Muscle layer of duodenum (tissue), 2 donors: ENCODE measurements at regions not wholly inside any gene's neighbourhood (a gene's known extent, or its start where the extent isn't known, plus 50 kb on each side); places are given as distances from the start of the nearest gene placed in this dataset.

Source experiments
- H3K27ac ChIP-seq: one replicate; pipeline ENCODE4 v1.7.0; 2013; ENCODE audit warnings: mild to moderate bottlenecking, low read length
- H3K27me3 ChIP-seq: one replicate; pipeline ENCODE4 v1.7.0; 2013; ENCODE audit warnings: low read depth, mild to moderate bottlenecking, control low read depth, low read length
- H3K36me3 ChIP-seq, 2 donors: one replicate each; pipeline ENCODE4 v1.7.0; 2013; ENCODE audit warnings: low read length in 2 of 2, control low read depth in 1 of 2, mild to moderate bottlenecking in 1 of 2; ENCODE audit not compliant: insufficient read depth in 2 of 2, control insufficient read depth in 1 of 2
- H3K4me1 ChIP-seq, 2 donors: one replicate each; pipeline ENCODE4 v1.7.0; 2013; ENCODE audit warnings: low read length in 2 of 2, mild to moderate bottlenecking in 2 of 2, control low read depth in 1 of 2, moderate library complexity in 1 of 2; ENCODE audit not compliant: insufficient read depth in 2 of 2, control insufficient read depth in 1 of 2
- H3K4me3 ChIP-seq, 2 donors: one replicate each; pipeline ENCODE4 v1.7.0; 2013; ENCODE audit warnings: low read length in 2 of 2, low read depth in 1 of 2, mild to moderate bottlenecking in 1 of 2
- H3K9me3 ChIP-seq, 2 donors: one replicate each; pipeline ENCODE4 v1.7.0; 2013; ENCODE audit warnings: low read length in 2 of 2, control low read depth in 1 of 2, mild to moderate bottlenecking in 1 of 2; ENCODE audit not compliant: control insufficient read depth in 1 of 2
- donor health status: healthy.

DNA sequence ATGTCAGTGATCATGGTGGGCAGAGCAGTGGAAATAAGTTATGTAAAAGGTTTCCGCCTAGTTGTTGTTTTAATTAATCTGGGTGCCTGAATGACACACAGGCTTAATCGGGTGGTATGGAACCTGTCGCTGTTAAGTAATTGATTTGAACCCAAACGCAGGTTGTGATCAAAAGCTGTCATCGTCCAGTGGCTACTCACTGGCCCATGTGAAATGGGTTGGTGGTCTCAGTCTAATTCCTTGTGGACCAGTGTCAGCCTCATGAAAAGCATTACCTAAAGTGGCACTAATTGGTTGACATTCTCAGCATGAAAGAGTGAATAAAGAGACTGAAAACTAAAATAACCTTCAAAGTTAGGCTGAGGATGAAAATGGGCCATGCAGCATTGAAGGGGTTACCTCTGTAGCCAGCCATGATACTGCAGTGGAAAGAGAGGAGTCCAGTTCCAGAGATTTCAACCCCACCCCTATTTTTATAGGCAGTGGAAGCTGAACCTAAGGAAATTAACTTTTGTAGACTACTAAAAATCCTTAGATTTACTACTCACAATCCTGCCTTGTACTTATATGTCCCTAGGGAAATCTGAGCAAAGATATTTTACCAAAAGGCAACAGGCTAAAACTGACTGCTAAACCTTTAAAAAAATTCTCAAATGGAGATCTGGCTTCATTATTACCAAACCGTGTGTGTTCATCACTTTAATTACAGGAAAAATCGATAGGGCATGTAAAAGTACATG lies 251.7 kb upstream of the TENM3 start:
- no peaks in the 10 kb centered on the region for H3K9me3 ChIP-seq

DNA sequence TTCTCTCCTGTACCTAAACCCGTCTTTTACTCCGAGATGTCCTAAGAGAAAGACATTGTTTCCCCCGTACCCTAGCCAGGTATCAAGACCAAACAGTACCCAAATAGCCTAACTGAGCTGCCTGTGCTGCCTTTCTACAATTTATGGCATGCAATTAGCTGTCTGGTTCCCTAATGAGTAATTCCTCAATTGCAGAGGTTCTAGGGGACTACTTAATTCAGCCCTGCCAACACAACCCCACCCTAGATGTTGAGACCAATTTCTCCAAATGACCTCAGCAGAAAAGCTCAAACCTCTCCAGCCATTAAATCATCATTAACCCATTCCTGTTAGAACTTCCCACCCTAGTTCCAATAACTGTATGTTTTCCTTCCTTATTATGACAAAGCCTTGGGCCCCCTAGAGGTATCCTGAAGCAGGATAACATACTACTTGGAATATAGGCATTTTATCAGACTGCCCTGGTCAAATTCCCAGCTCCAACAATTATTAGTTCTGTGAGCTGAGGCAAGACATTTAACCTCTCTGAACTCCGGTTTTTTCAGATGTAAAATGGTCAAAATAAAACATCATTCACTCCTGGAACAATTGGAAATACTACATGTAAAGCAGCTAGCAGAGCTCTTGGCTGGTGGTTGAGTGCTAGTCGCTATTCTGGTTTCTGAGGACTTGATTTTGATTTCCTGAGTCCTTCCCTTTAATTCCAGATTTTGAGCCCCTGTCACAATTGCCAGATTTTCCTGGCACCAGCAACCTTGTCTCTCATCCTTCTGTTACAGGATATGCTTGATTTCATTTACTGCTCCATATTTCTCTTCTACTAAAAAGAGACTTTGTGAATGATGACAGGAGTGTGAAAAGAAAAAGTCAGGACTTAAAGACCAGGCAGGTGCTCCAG lies 244.6 kb upstream of the TENM3 start:
- Histone ChIP-seq H3K4me1 (no peaks in the 10 kb centered on the region), H3K4me3 (no peak overlapping the region), H3K36me3 (no peaks in the 10 kb centered on the region), H3K9me3 (no peaks in the 10 kb centered on the region), H3K27me3 (no peaks in the 10 kb centered on the region), H3K27ac (no peak overlapping the region)

More for the DNA sequence above, 251.7 kb upstream of the TENM3 start:
- Histone ChIP-seq H3K27me3 (no peaks in the 10 kb centered on the region), H3K4me3 (no peak overlapping the region), H3K36me3 (no peaks in the 10 kb centered on the region), H3K27ac (no peak overlapping the region), H3K4me1 (no peaks in the 10 kb centered on the region)

DNA sequence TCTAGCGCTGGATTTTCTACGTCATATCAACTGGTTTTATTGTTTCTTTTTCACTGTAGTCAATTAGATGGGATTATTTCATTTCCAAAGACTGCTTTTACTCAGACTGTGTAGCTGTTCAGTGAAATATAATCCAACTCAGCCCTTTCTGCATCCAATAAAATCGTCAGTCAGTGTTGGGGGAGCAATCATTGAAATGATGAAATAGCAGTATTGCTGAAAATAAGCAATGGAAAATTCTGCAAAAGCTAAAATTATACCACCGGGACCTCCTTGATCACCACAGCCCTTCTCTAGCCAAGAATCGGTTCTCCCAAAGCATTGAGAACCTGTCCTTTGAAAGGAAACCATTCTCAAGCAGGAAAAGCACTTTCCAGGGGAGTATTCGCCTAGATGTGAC lies 243.1 kb upstream of the TENM3 start:
- no peaks in the 10 kb centered on the region for H3K9me3 ChIP-seq
- H3K4me1 ChIP-seq: no peaks in the 10 kb centered on the region
- H3K4me3 ChIP-seq: no peak overlapping the region
- no peaks in the 10 kb centered on the region for H3K36me3 ChIP-seq
- H3K27me3 ChIP-seq: no peaks in the 10 kb centered on the region
- H3K27ac ChIP-seq: no peak overlapping the region

DNA sequence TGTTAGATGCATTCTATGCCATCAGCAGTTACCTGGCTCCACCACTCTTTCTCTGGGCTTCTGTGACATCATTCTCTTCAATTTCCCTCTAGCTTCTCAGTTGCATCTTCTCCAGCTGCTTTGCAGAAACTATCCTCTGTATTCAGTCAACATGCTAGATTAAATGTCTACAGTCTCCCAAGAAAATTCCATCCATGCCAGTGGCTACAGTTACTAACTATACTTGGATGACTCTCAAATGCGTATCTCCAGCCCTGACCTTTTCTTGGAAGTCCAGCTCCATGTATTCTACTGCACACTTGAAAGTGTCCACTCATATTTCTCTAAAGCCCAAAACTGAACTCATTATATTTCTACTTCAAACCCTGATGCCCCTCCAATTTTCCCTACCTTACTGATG lies 232.3 kb upstream of the TENM3 start:
- H3K4me3 ChIP-seq: no peak overlapping the region
- no peaks in the 10 kb centered on the region for H3K4me1 ChIP-seq
- H3K9me3 ChIP-seq: no peaks in the 10 kb centered on the region
- no peaks in the 10 kb centered on the region for H3K27me3 ChIP-seq
- H3K27ac ChIP-seq: no peak overlapping the region
- H3K36me3 ChIP-seq: no peaks in the 10 kb centered on the region

DNA sequence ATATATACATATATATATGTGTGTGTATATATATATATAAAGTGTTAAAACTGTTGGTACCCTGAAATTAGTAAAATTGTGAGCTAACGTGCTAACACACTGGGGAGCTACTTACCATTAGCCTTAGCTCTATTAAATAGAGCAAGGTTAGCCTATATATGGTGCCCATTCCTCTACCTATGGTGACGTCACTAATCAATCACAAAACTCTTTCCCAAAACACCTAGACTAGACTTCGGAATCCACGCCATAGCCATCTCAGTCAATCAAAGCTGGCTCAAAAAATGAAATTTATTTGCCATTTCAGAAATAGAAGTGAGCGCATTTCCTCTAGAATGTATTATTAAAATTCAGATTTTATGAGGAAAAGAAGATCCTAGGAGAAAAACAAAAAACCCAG lies 229.0 kb upstream of the TENM3 start:
- H3K27me3 ChIP-seq: no peaks in the 10 kb centered on the region
- no peaks in the 10 kb centered on the region for H3K36me3 ChIP-seq
- H3K4me3 ChIP-seq: no peak overlapping the region
- H3K9me3 ChIP-seq: no peaks in the 10 kb centered on the region
- H3K27ac ChIP-seq: no peak overlapping the region
- H3K4me1 ChIP-seq: no peaks in the 10 kb centered on the region

DNA sequence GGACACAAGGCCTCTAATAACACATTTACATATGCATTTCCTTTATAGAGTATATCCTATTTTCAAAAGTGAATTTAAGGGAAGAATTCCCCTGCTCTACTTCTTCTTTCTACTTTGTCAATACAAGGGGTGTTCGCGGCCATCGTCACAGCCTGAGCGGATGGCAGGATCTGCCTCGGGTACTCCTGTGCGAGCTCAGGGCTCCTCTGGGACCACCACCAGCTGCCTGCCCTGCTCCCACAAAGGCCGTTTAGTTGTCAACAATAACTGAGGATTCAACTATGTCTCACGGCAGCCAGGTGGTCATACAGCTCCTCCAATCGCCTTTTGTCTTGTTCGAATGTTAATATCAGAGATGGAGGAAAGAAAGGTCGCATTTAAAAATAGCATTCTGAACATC lies 228.2 kb upstream of the TENM3 start:
- H3K4me3 ChIP-seq: no peak overlapping the region
- H3K9me3 ChIP-seq: no peaks in the 10 kb centered on the region
- no peaks in the 10 kb centered on the region for H3K36me3 ChIP-seq

DNA sequence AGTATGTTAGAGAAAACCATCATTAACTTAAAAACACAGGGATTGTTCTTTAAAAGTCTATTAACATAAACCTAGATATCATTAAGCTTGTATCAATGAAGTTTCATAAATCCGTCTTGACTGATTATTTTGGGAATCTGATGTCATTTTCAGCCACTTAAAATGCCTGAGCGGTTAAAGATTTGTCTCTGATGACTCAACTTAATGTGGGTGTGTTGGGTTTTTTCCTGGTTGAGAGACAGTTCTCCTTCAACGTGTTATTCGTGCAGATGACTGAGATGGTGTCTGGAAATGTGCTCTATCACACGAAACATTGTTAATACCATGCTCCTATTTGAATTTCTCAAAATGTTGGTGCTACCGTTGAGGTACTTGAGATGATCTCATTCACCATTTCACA lies 227.3 kb upstream of the TENM3 start:
- no peaks in the 10 kb centered on the region for H3K27me3 ChIP-seq
- no peak overlapping the region for H3K27ac ChIP-seq
- no peaks in the 10 kb centered on the region for H3K9me3 ChIP-seq
- H3K4me1 ChIP-seq: no peaks in the 10 kb centered on the region
- H3K4me3 ChIP-seq: no peak overlapping the region
- H3K36me3 ChIP-seq: no peaks in the 10 kb centered on the region

More for the DNA sequence above, 228.2 kb upstream of the TENM3 start:
- no peaks in the 10 kb centered on the region for H3K27me3 ChIP-seq
- H3K27ac ChIP-seq: no peak overlapping the region
- no peaks in the 10 kb centered on the region for H3K4me1 ChIP-seq

DNA sequence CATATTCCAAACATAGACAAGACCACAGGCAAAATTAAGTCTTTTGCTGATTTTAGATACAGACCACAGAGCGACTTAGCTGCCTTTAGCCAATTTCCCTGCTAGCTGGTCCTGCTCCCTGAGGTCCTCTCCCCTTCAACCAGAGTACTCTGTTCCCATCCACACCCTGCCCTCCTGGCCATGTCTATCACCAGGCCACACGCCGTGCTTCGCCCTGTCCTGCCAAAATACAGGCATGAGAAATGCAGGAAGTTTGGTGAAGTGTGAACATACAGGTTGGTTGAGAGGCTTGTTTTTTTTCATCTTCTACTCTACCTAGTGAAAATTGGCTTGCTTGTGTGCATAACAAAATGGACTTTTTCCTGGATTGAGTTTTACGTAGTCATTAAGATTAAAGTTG lies 226.2 kb upstream of the TENM3 start:
- Histone ChIP-seq H3K27me3 (no peaks in the 10 kb centered on the region), H3K36me3 (no peaks in the 10 kb centered on the region), H3K4me3 (no peak overlapping the region), H3K27ac (no peak overlapping the region), H3K4me1 (no peaks in the 10 kb centered on the region), H3K9me3 (no peaks in the 10 kb centered on the region)

DNA sequence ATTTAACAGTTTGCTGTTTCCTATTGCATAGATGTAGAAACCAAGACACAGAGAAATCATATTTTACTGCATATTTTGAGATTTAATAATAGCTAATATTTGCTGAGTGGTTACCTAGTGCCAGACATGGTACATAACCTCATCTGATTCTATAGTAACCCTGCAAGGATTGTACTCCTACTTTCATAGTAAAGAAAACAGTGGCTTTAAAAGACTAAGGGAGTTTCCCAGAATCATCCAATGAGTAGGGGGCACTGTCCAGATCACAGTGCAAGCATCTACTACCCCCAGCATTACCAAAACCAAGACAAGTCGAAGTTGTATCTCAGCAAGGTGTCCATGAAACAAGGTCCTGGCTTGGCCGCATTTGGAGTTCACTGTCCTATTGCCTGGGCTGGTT lies 224.5 kb upstream of the TENM3 start:
- H3K27me3 ChIP-seq: no peaks in the 10 kb centered on the region
- H3K4me1 ChIP-seq: no peaks in the 10 kb centered on the region
- no peaks in the 10 kb centered on the region for H3K36me3 ChIP-seq
- H3K4me3 ChIP-seq: no peak overlapping the region
- no peaks in the 10 kb centered on the region for H3K9me3 ChIP-seq
- H3K27ac ChIP-seq: no peak overlapping the region

DNA sequence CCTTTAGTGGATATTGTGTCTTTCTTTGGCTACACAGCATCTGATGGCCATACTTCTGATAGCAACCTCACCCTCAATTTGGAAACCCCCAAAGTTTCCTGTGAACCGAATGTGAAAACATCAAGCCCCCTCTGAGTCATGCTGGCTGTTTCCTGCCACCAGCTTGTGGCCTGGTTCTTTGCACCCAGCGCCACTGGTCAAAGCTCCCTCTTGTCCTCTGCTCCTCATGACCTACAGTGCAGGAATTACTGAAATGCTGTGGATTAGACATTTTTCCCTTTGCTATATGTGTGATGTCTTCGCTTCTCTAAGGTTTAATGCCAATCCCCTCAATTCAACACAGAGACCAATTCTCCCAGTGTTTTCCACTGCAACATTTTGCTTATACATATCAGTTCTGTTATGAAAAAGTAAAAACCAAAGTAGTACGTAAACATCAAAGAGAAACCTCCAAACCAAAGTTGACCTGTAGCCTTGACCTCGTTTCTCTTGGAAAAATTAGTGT lies 224.0 kb upstream of the TENM3 start:
- no peaks in the 10 kb centered on the region for H3K27me3 ChIP-seq
- no peaks in the 10 kb centered on the region for H3K36me3 ChIP-seq
- H3K27ac ChIP-seq: no peak overlapping the region

DNA sequence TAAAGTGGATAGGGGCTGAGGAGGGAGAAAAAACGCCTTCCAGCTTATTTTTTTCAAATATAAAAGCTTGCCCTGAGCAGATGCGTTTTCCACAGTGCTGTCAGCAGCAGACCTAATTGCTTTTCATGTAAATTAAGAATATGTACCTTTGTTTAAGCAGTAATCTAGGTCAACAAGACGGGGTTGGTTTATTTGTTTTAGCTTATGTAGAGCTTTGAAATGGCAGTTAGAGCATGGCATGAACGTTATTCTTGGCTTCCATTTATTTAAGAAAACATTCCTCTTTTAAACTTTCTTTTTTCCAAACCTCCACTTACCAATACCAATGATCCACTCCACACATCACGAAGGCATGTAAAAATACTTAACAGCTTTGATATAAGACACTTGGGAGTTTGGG lies 220.3 kb upstream of the TENM3 start:
- no peaks in the 10 kb centered on the region for H3K4me1 ChIP-seq
- peaks cover 0 to 3% of the 10 kb centered on the region in 2 donors for H3K9me3 ChIP-seq
- no peaks in the 10 kb centered on the region for H3K27me3 ChIP-seq
- no peak overlapping the region for H3K27ac ChIP-seq
- H3K4me3 ChIP-seq: no peak overlapping the region
- H3K36me3 ChIP-seq: no peaks in the 10 kb centered on the region

More for the DNA sequence above, 224.0 kb upstream of the TENM3 start:
- Histone ChIP-seq H3K4me3 (no peak overlapping the region), H3K9me3 (no peaks in the 10 kb centered on the region), H3K4me1 (no peaks in the 10 kb centered on the region)
